Keratinocyte (primary cell): ENCODE measurements at regions not wholly inside any gene's neighbourhood (a gene's known extent, or its start where the extent isn't known, plus 50 kb on each side); places are given as distances from the start of the nearest gene placed in this dataset.

ENCODE experiments used
- DNase-seq: peaks from one replicate; pipeline ENCODE4 v3.0.0-alpha.2; 2011; ENCODE audit warnings: low read depth, missing footprints, low spot score
- FAIRE-seq: peaks from 2 replicates; lab custom pipeline; 2011; peaks lifted over from hg19 to GRCh38; lab: Jason Lieb, UNC
- H2AFZ ChIP-seq: 2 replicates; pipeline ENCODE4 v1.6.0; 2012; ENCODE audit warnings: low read length, control low read depth, inconsistent platforms; ENCODE audit not compliant: control insufficient read depth
- H3K27ac ChIP-seq: 2 replicates; pipeline ENCODE4 v1.5.1; 2011; ENCODE audit warnings: low read length; ENCODE audit not compliant: control insufficient read depth, insufficient read depth
- H3K27me3 ChIP-seq: 3 replicates; pipeline ENCODE4 v1.6.0; 2011; ENCODE audit warnings: low read length; ENCODE audit not compliant: control insufficient read depth, insufficient read depth; ENCODE audit errors: extremely low read depth
- H3K36me3 ChIP-seq, 2 experiments: 2 replicates in 1 of 2; 3 replicates in 1 of 2; pipeline ENCODE4 v1.5.1; 2011; ENCODE audit warnings: low read length in 2 of 2, mild to moderate bottlenecking in 1 of 2; ENCODE audit not compliant: control insufficient read depth in 2 of 2, insufficient read depth in 2 of 2; ENCODE audit errors: extremely low read depth in 1 of 2
- H3K4me1 ChIP-seq: 3 replicates; pipeline ENCODE4 v1.5.1; 2011; ENCODE audit warnings: low read length; ENCODE audit not compliant: control insufficient read depth, insufficient read depth; ENCODE audit errors: extremely low read depth
- H3K4me2 ChIP-seq: 3 replicates; pipeline ENCODE4 v1.6.0; 2011; ENCODE audit warnings: low read depth, low read length; ENCODE audit not compliant: control insufficient read depth, insufficient read depth; ENCODE audit errors: extremely low read depth
- H3K4me3 ChIP-seq, 3 experiments: fragments of 200-600 bp in 1 of 3; sonication (generic) in 1 of 3; 2 replicates in 2 of 3; 3 replicates in 1 of 3; pipeline ENCODE4 v1.5.1; 2011 to 2016; ENCODE audit warnings: low read length in 3 of 3, mild to moderate bottlenecking in 3 of 3, control low read depth in 2 of 3, inconsistent platforms in 1 of 3, low read depth in 1 of 3, mixed read lengths in 1 of 3, mixed run types in 1 of 3, moderate library complexity in 1 of 3; ENCODE audit not compliant: control insufficient read depth in 2 of 3, insufficient read depth in 2 of 3; ENCODE audit errors: extremely low read depth in 1 of 3
- H3K79me2 ChIP-seq: 2 replicates; pipeline ENCODE4 v1.6.0; 2012; ENCODE audit warnings: low read length; ENCODE audit not compliant: control insufficient read depth, insufficient read depth
- H3K9ac ChIP-seq: 3 replicates; pipeline ENCODE4 v1.6.0; 2011; ENCODE audit warnings: low read length; ENCODE audit not compliant: control insufficient read depth, insufficient read depth; ENCODE audit errors: extremely low read depth
- H3K9me1 ChIP-seq: 3 replicates; pipeline ENCODE4 v1.6.0; 2011; ENCODE audit warnings: low read length; ENCODE audit not compliant: control insufficient read depth, insufficient read depth; ENCODE audit errors: extremely low read depth
- H3K9me3 ChIP-seq: 2 replicates; pipeline ENCODE4 v1.5.1; 2012; ENCODE audit warnings: low read depth, low read length; ENCODE audit not compliant: control insufficient read depth
- H4K20me1 ChIP-seq: 3 replicates; pipeline ENCODE4 v1.6.0; 2011; ENCODE audit warnings: low read length; ENCODE audit not compliant: control insufficient read depth, insufficient read depth; ENCODE audit errors: extremely low read depth
- EZH2 ChIP-seq: IDR thresholded peaks from one replicate; pipeline ENCODE4 v1.6.1; 2012; ENCODE audit warnings: inconsistent platforms, mild to moderate bottlenecking, low read length, moderate library complexity
- dilution Hi-C: fragments of 300-500 bp; cut with MboI; formaldehyde crosslinking; loops from one replicate; pipeline ENCODE4 v1.7.0; 2020; ENCODE audit warnings: low sequenced_read_pairs; ENCODE audit not compliant: extremely low pct_ligation_motif_present
- TF ChIP-seq, protein P1 (sequence below), 3 experiments: IDR thresholded peaks in 1 of 3; conservative IDR thresholded peaks in 1 of 3; optimal IDR thresholded peaks in 1 of 3; 2 replicates in 2 of 3; 3 replicates in 1 of 3; pipeline versions ENCODE3 to v1.5.1; 2011; ENCODE audit warnings: low read length in 3 of 3, mild to moderate bottlenecking in 3 of 3, moderate library complexity in 2 of 3, control low read depth in 1 of 3, inconsistent platforms in 1 of 3; ENCODE audit not compliant: insufficient read depth in 2 of 3; ENCODE audit errors: extremely low read depth in 1 of 3

DNA sequence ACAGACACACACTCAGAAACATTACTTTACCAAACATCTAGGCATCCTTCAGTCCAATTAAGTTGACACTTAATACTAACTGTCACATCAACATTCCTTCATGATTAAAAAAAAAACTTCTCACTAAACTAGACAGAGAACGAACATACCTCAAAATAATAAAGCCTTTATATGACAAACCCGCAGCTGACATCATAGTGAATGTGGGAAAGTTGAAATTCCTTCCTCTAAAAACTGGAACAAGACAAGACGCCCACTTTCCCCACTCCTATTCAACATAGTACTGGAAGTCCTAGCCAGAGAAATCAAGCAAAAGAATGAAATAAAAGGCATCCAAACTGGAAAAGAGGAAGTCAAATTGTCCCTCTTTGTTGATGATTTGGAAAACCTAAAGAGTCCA is 96.9 kb upstream of the PPP1R9A start:
- DNase-seq (no peak), FAIRE-seq (no peak)
- H3K79me2 ChIP-seq, result no peaks in the 10 kb centered on the region
- H4K20me1 ChIP-seq, result no peaks in the 10 kb centered on the region
- no peak overlapping the region for H3K27ac ChIP-seq
- no peaks in the 10 kb centered on the region for H3K4me1 ChIP-seq
- no peaks in the 10 kb centered on the region for H3K9me3 ChIP-seq
- no peaks in the 10 kb centered on the region for H3K9me1 ChIP-seq
- H2AFZ ChIP-seq, result no peak overlapping the region
- no peak overlapping the region for H3K4me3 ChIP-seq
- H3K36me3 ChIP-seq, result no peaks in the 10 kb centered on the region
- no peak overlapping the region for H3K9ac ChIP-seq
- H3K27me3 ChIP-seq, result no peaks in the 10 kb centered on the region
- dilution Hi-C loops, result no loop called here
- no peak for TF ChIP-seq EZH2
- TF ChIP-seq, protein P1, sequence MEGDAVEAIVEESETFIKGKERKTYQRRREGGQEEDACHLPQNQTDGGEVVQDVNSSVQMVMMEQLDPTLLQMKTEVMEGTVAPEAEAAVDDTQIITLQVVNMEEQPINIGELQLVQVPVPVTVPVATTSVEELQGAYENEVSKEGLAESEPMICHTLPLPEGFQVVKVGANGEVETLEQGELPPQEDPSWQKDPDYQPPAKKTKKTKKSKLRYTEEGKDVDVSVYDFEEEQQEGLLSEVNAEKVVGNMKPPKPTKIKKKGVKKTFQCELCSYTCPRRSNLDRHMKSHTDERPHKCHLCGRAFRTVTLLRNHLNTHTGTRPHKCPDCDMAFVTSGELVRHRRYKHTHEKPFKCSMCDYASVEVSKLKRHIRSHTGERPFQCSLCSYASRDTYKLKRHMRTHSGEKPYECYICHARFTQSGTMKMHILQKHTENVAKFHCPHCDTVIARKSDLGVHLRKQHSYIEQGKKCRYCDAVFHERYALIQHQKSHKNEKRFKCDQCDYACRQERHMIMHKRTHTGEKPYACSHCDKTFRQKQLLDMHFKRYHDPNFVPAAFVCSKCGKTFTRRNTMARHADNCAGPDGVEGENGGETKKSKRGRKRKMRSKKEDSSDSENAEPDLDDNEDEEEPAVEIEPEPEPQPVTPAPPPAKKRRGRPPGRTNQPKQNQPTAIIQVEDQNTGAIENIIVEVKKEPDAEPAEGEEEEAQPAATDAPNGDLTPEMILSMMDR (optimal IDR thresholded peaks at IDR 0.05 in 1 of 3, IDR thresholded peaks at IDR 0.05 in 1 of 3, conservative IDR thresholded peaks at IDR 0.05 in 1 of 3; ENCODE audit: extremely low read depth in 1 of 3, insufficient read depth in 2 of 3, low read length in 3 of 3), result no peak
- H3K4me2 ChIP-seq, result no peak overlapping the region

- dilution Hi-C loops, result no loop called here
- FAIRE-seq, result no peak
- TF ChIP-seq, protein P1 (optimal IDR thresholded peaks at IDR 0.05 in 1 of 3, IDR thresholded peaks at IDR 0.05 in 1 of 3, conservative IDR thresholded peaks at IDR 0.05 in 1 of 3; ENCODE audit: extremely low read depth in 1 of 3, insufficient read depth in 2 of 3, low read length in 3 of 3), result no peak
- TF ChIP-seq EZH2, result no peak
These were observed 93.5 kb upstream of the PPP1R9A start for GRCh38 chr7:94813917-94814316.

More at GRCh38 chr7:94813917-94814316, 93.5 kb upstream of the PPP1R9A start:
- H3K4me2 ChIP-seq, result no peak overlapping the region
- no peaks in the 10 kb centered on the region for H3K9me1 ChIP-seq
- H3K27ac ChIP-seq, result no peak overlapping the region
- no peaks in the 10 kb centered on the region for H3K4me1 ChIP-seq
- no peaks in the 10 kb centered on the region for H3K79me2 ChIP-seq
- H2AFZ ChIP-seq, result no peak overlapping the region
- H4K20me1 ChIP-seq, result no peaks in the 10 kb centered on the region
- no peak overlapping the region for H3K4me3 ChIP-seq
- DNase-seq, result no peak
- no peaks in the 10 kb centered on the region for H3K36me3 ChIP-seq
- no peak overlapping the region for H3K9ac ChIP-seq
- H3K9me3 ChIP-seq, result no peaks in the 10 kb centered on the region
- H3K27me3 ChIP-seq, result no peaks in the 10 kb centered on the region
